ENCODE measurements at regions not wholly inside any gene's neighbourhood (a gene's known extent, or its start where the extent isn't known, plus 50 kb on each side); places are given as distances from the start of the nearest gene placed in this dataset.
"Not testable (repeated sequence)": the region's sequence is repeated elsewhere in the genome, so short reads cannot be mapped to it uniquely, and the experiment has no call there.

DNA sequence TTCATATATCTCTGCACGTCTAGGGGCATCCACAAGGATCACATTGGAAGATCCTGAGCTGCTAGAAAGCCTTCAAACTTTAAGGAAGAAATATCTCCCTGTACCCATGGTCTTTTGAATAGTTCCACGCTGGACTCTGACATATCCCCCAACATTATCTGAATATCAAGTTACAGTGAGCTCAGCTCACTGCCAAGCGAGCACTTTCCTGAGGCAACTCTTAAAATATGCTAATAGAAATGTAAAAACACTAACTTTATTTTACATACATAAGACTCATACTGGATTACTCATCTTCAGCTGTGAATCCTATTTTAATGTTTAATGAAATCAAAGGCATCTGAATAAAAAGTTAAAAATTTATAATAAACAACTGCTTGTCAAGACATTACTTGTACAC is 420.2 kb upstream of the CCDC54 start:
- TF ChIP-seq, protein P1, sequence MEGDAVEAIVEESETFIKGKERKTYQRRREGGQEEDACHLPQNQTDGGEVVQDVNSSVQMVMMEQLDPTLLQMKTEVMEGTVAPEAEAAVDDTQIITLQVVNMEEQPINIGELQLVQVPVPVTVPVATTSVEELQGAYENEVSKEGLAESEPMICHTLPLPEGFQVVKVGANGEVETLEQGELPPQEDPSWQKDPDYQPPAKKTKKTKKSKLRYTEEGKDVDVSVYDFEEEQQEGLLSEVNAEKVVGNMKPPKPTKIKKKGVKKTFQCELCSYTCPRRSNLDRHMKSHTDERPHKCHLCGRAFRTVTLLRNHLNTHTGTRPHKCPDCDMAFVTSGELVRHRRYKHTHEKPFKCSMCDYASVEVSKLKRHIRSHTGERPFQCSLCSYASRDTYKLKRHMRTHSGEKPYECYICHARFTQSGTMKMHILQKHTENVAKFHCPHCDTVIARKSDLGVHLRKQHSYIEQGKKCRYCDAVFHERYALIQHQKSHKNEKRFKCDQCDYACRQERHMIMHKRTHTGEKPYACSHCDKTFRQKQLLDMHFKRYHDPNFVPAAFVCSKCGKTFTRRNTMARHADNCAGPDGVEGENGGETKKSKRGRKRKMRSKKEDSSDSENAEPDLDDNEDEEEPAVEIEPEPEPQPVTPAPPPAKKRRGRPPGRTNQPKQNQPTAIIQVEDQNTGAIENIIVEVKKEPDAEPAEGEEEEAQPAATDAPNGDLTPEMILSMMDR (IDR thresholded peaks at IDR 0.05; ENCODE audit: low read depth, low read length), result no peak
- DNase-seq (ENCODE audit: extremely low read depth, low read depth), result no peak

DNA sequence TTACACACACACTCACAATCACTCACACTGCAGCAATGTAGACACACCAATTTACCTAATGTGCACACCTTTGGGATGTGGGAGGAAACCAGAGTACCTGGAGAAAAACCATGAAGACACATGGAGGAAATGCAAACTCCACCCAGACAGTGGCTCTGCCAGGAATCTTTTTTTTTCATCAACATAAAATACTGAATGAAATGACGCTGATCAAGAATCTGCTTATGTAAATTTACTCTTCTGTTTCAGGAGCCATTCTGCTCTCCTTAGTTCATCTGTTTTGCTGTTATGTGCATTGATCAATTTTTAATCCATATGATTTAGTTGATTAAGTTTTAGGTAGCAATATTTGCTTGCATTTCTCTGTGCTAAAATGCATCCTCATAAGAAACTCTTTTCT is 414.2 kb upstream of the CCDC54 start:
- DNase-seq (ENCODE audit: extremely low read depth, low read depth), result no peak
- TF ChIP-seq, protein P1 (IDR thresholded peaks at IDR 0.05; ENCODE audit: low read depth, low read length), result no peak

DNA sequence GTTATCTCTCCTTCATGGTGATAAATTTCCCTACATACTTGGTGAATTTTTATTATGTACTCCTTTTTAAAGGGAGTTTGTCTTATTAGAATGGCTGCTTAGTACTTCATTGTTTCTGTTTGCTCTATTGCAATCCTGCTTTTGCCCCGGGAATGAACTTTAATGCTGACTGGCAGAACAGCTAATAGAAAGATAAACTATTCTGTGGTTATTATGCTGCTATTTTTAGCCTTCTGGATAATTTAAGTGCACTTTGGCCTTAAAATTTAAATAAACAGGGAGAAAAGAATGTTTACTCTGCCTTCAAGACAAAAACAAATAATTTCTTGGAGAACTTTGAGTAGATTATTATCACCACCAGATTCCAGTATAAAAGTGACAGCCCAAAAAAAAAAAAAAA is 413.8 kb upstream of the CCDC54 start:
- TF ChIP-seq, protein P1 (IDR thresholded peaks at IDR 0.05; ENCODE audit: low read depth, low read length), result no peak
- DNase-seq (ENCODE audit: extremely low read depth, low read depth), result peak; percentile 15

DNA sequence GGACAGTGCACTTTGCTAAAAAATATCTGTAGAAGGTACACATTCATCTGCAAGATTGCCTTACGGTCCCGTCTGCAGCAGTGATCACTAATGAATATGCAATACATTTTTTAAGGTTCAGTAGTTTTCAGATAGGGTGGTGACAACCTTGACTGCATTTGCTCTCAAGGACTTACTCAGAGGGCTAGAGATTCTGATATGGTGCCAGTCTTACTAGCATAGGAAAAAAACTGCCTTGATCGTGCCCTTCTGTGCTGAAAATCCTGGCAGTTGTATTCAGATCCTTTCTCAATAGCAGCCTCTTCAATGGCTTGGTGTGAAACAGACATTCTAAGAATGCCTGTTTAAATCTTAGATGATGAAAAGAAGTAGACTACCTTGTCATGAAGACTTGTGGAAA is 411.9 kb upstream of the CCDC54 start:
- TF ChIP-seq, protein P1 (IDR thresholded peaks at IDR 0.05; ENCODE audit: low read depth, low read length), result no peak
- DNase-seq (ENCODE audit: extremely low read depth, low read depth), result no peak

DNA sequence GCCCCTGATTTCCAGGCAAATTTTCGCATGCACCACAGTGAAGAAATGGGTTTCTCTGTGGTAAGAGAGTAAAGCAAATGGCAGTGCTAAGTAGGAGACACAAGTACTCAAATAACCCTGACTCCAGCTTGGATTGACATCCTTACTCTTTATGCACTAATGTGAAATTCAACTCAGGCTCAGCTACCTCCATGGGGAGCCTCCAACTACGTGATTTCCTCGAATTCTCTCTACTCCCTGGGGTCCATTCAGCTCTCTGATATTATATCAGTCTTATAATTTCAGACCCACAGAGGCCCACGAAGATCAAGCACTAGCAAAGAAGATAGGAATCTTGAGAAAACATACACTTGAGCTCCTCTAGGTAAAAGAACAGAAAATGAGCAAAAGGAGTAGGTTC is 407.6 kb upstream of the CCDC54 start:
- TF ChIP-seq, protein P1 (IDR thresholded peaks at IDR 0.05; ENCODE audit: low read depth, low read length), result no peak
- DNase-seq (ENCODE audit: extremely low read depth, low read depth), result no peak

DNA sequence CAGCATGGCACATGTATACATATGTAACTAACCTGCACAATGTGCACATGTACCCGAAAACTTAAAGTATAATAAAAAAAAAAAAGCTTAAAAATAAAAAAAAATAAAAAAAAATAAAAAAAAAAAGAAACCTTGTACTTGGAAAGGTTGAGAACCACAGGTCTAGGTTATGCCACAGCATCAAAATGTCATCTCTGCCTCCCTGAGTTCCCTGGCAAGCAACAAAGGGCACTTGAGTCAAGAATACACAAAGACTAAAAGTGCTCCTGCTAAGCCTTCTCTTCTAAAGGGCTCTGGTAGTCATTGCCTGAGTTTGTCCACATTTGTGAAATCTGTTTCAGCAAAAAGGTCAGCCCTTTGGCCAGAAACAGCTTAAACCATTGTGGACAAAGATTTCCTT is 395.8 kb upstream of the CCDC54 start:
- no peak for DNase-seq (ENCODE audit: extremely low read depth, low read depth)
- TF ChIP-seq, protein P1 (IDR thresholded peaks at IDR 0.05; ENCODE audit: low read depth, low read length), result no peak

DNA sequence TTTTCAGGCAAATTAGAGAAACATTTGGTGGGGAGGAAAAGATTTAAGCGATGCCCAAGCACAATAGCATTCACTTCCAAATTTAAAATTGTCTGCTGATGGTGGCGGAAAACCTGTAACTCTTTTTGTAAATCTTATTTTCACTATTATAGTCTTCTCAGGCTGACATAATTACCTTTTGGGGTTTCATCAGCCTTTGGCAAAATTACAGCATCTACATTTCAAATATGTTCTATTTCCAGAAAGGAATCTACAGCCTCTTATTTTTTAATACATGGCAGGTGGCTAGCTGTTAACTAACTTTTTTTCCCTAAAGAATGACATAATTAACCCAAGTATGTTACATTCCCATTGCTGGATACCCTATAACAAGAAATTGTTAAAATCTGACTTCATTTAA is 391.5 kb upstream of the CCDC54 start:
- no peak for DNase-seq (ENCODE audit: extremely low read depth, low read depth)
- TF ChIP-seq, protein P1 (IDR thresholded peaks at IDR 0.05; ENCODE audit: low read depth, low read length), result no peak

DNA sequence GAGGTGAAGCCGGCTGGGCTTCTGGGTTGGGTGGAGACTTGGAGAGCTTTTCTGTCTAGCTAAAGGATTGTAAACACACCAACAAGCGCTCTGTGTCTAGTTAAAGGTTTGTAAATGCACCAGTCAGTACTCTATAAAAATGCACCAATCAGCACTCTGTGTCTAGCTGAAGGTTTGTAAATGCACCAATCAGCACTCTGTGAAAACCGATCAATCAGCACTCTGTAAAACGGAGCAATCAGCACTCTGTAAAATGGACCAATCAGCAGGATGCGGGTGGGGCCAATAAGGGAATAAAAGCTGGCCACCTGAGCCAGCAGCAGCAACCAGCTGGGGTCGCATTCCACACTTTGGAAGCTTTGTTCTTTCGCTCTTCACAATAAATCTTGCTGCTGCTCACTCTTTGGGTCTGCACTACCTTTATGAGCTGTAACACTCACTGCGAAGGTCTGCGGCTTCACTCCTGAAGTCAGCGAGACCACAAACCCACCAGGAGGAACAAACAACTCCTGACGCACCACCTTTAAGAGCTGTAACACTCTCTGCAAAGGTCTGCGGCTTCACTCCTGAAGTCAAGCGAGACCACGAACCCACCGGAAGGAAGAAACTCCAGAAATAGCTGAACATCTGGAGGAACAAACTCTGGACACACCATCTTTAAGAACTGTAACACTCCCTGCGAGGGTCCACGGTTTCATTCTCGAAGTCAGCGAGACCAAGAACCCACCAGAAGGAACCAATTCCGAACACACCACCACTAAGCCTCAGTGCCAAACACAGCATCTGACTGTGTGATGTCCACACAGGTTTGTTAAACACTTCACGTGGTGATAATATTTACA is 378.2 kb upstream of the CCDC54 start:
- DNase-seq (ENCODE audit: extremely low read depth, low read depth), result not testable (repeated sequence)
